CD4-positive, CD25-positive, alpha-beta regulatory T cell (primary cell): ENCODE measurements at regions not wholly inside any gene's neighbourhood (a gene's known extent, or its start where the extent isn't known, plus 50 kb on each side); places are given as distances from the start of the nearest gene placed in this dataset.
"Not testable (repeated sequence)": the region's sequence is repeated elsewhere in the genome, so short reads cannot be mapped to it uniquely, and the experiment has no call there.

Source experiments
- ATAC-seq, 2 donors: fragments of 150-1000 bp; cut with Tn5 transposase; one replicate each; pipeline ENCODE4 v1.10.0; 2021; ENCODE audit warnings: low read depth in 2 of 2, moderate number of reproducible peaks in 2 of 2, moderate library complexity in 1 of 2
- DNase-seq, 3 donors: peaks; one replicate each; pipeline versions ENCODE4 v3.0.0 to v3.0.0-alpha.2; 2012 to 2022; ENCODE audit warnings: mixed read lengths in 1 of 3
- H3K27ac ChIP-seq: one replicate; pipeline ENCODE4 v1.7.0; 2013; ENCODE audit warnings: mild to moderate bottlenecking, low read length; ENCODE audit not compliant: insufficient read depth, poor library complexity, severe bottlenecking
- H3K27me3 ChIP-seq: one replicate; pipeline ENCODE4 v1.7.0; 2013; ENCODE audit warnings: low read length; ENCODE audit not compliant: control insufficient read depth, insufficient read depth
- H3K36me3 ChIP-seq: one replicate; pipeline ENCODE4 v1.7.0; 2013; ENCODE audit warnings: mild to moderate bottlenecking, low read length, moderate library complexity; ENCODE audit not compliant: control insufficient read depth, insufficient read depth
- H3K4me1 ChIP-seq: 2 replicates; pipeline ENCODE4 v1.7.0; 2013; ENCODE audit warnings: mild to moderate bottlenecking, low read length; ENCODE audit not compliant: insufficient read depth, control insufficient read depth, poor library complexity, severe bottlenecking
- H3K4me3 ChIP-seq: one replicate; pipeline ENCODE4 v1.7.0; 2013; ENCODE audit warnings: low read depth, mild to moderate bottlenecking, low read length, moderate library complexity
- H3K9me3 ChIP-seq, 2 experiments: 1 replicate in 1 of 2; 2 replicates in 1 of 2; pipeline ENCODE4 v1.7.0; 2013; ENCODE audit warnings: low read length in 2 of 2, mild to moderate bottlenecking in 1 of 2, moderate library complexity in 1 of 2; ENCODE audit not compliant: control insufficient read depth in 2 of 2
- H3K27ac Mint-ChIP-seq, 3 donors: one replicate each; pipeline ENCODE4 v1.8.0; 2020 to 2022; ENCODE audit warnings: mild to moderate bottlenecking in 3 of 3, mixed read lengths in 3 of 3, moderate library complexity in 2 of 3
- H3K27me3 Mint-ChIP-seq: one replicate; pipeline ENCODE4 v1.8.0; 2022; ENCODE audit warnings: mild to moderate bottlenecking, mixed read lengths
- H3K36me3 Mint-ChIP-seq: one replicate; pipeline ENCODE4 v1.8.0; 2020; ENCODE audit warnings: mixed read lengths
- H3K4me1 Mint-ChIP-seq, 4 donors: one replicate each; pipeline ENCODE4 v1.8.0; 2020 to 2022; ENCODE audit warnings: mixed read lengths in 4 of 4, mild to moderate bottlenecking in 1 of 4
- H3K4me3 Mint-ChIP-seq, 4 donors: one replicate each; pipeline ENCODE4 v1.8.0; 2020 to 2022; ENCODE audit warnings: mild to moderate bottlenecking in 4 of 4, mixed read lengths in 4 of 4, moderate library complexity in 3 of 4
- H3K9me3 Mint-ChIP-seq, 7 donors: one replicate each; pipeline ENCODE4 v1.8.0; 2020 to 2022; ENCODE audit warnings: mixed read lengths in 7 of 7, mild to moderate bottlenecking in 3 of 7, moderate library complexity in 2 of 7

- H3K36me3 ChIP-seq: no peaks in the 10 kb centered on the region
- Mint-ChIP-seq H3K27ac (no peak overlapping the region), H3K4me1 (no peaks in the 10 kb centered on the region), H3K36me3 (no peaks in the 10 kb centered on the region), H3K27me3 (no peaks in the 10 kb centered on the region), H3K4me3 (no peak overlapping the region), H3K9me3 (peaks cover 0 to 3% (median 0%) of the 10 kb centered on the region in 7 donors)
- no peaks in the 10 kb centered on the region for H3K27me3 ChIP-seq
- no peak overlapping the region for H3K4me3 ChIP-seq
- ATAC-seq (no peak), DNase-seq (no peak)
- no peaks in the 10 kb centered on the region for H3K9me3 ChIP-seq
- no peaks in the 10 kb centered on the region for H3K4me1 ChIP-seq
- H3K27ac ChIP-seq: no peak overlapping the region
Observed at GRCh38 chr6:133130863-133131262, 110.3 kb upstream of the EYA4 start.

- no peaks in the 10 kb centered on the region for H3K4me1 Mint-ChIP-seq
- no peak overlapping the region for H3K4me3 Mint-ChIP-seq
- Histone ChIP-seq H3K9me3 (no peaks in the 10 kb centered on the region), H3K4me3 (no peak overlapping the region), H3K27me3 (no peaks in the 10 kb centered on the region), H3K27ac (no peak overlapping the region), H3K4me1 (no peaks in the 10 kb centered on the region), H3K36me3 (no peaks in the 10 kb centered on the region)
- DNase-seq: no peak
- no peaks in the 10 kb centered on the region for H3K27me3 Mint-ChIP-seq
- peaks cover 0 to 3% (median 0%) of the 10 kb centered on the region in 7 donors for H3K9me3 Mint-ChIP-seq
- no peak for ATAC-seq
- no peak overlapping the region for H3K27ac Mint-ChIP-seq
- H3K36me3 Mint-ChIP-seq: no peaks in the 10 kb centered on the region
Observed at GRCh38 chr6:133131621-133132465, 109.3 kb upstream of the EYA4 start.

GRCh38 chr6:133132466-133132971 lies 108.6 kb upstream of the EYA4 start:
- no peaks in the 10 kb centered on the region for H3K9me3 Mint-ChIP-seq
- H3K27me3 Mint-ChIP-seq: no peaks in the 10 kb centered on the region
- Histone ChIP-seq H3K27ac (no peak overlapping the region), H3K9me3 (no peaks in the 10 kb centered on the region), H3K36me3 (no peaks in the 10 kb centered on the region), H3K4me3 (no peak overlapping the region), H3K4me1 (no peaks in the 10 kb centered on the region), H3K27me3 (no peaks in the 10 kb centered on the region)
- ATAC-seq: no peak
- no peak overlapping the region for H3K4me3 Mint-ChIP-seq
- H3K4me1 Mint-ChIP-seq: no peaks in the 10 kb centered on the region
- H3K36me3 Mint-ChIP-seq: no peaks in the 10 kb centered on the region
- H3K27ac Mint-ChIP-seq: no peak overlapping the region
- no peak for DNase-seq

- H3K36me3 ChIP-seq: no peaks in the 10 kb centered on the region
- Mint-ChIP-seq H3K27me3 (no peaks in the 10 kb centered on the region), H3K27ac (no peak overlapping the region), H3K4me1 (no peaks in the 10 kb centered on the region), H3K36me3 (no peaks in the 10 kb centered on the region), H3K9me3 (peaks cover 0 to 4% (median 0%) of the 10 kb centered on the region in 7 donors), H3K4me3 (no peak overlapping the region)
- no peaks in the 10 kb centered on the region for H3K4me1 ChIP-seq
- DNase-seq (no peak), ATAC-seq (no peak)
- H3K9me3 ChIP-seq: no peaks in the 10 kb centered on the region
- H3K27me3 ChIP-seq: no peaks in the 10 kb centered on the region
- H3K4me3 ChIP-seq: no peak overlapping the region
- H3K27ac ChIP-seq: no peak overlapping the region
Observed at GRCh38 chr6:133136177-133136880, 104.8 kb upstream of the EYA4 start.

- not testable (repeated sequence) for H3K4me3 ChIP-seq, H3K9me3 ChIP-seq, H3K27ac ChIP-seq, H3K4me3 Mint-ChIP-seq, H3K36me3 ChIP-seq, H3K27me3 Mint-ChIP-seq, DNase-seq, H3K36me3 Mint-ChIP-seq, H3K27me3 ChIP-seq, ATAC-seq, H3K27ac Mint-ChIP-seq, H3K4me1 Mint-ChIP-seq, H3K4me1 ChIP-seq
- peaks cover 0 to 13% (median 4%) of the 10 kb centered on the region in 7 donors for H3K9me3 Mint-ChIP-seq
Observed at GRCh38 chr6:133147470-133148184, 93.5 kb upstream of the EYA4 start.

GRCh38 chr6:133156689-133157088 lies 84.5 kb upstream of the EYA4 start:
- ATAC-seq (no peak), DNase-seq (no peak)
- Histone ChIP-seq H3K4me3 (no peak overlapping the region), H3K9me3 (no peaks in the 10 kb centered on the region), H3K4me1 (no peaks in the 10 kb centered on the region), H3K36me3 (no peaks in the 10 kb centered on the region), H3K27me3 (no peaks in the 10 kb centered on the region), H3K27ac (no peak overlapping the region)
- peaks cover 0 to 8% (median 2%) of the 10 kb centered on the region in 7 donors for H3K9me3 Mint-ChIP-seq
- no peak overlapping the region for H3K4me3 Mint-ChIP-seq
- no peaks in the 10 kb centered on the region for H3K4me1 Mint-ChIP-seq
- H3K36me3 Mint-ChIP-seq: no peaks in the 10 kb centered on the region
- no peaks in the 10 kb centered on the region for H3K27me3 Mint-ChIP-seq
- H3K27ac Mint-ChIP-seq: no peak overlapping the region

GRCh38 chr6:133157995-133158394 lies 83.2 kb upstream of the EYA4 start:
- Histone ChIP-seq H3K27me3 (no peaks in the 10 kb centered on the region), H3K36me3 (no peaks in the 10 kb centered on the region), H3K27ac (no peak overlapping the region), H3K9me3 (no peaks in the 10 kb centered on the region), H3K4me1 (no peaks in the 10 kb centered on the region), H3K4me3 (no peak overlapping the region)
- Mint-ChIP-seq H3K36me3 (no peaks in the 10 kb centered on the region), H3K4me3 (no peak overlapping the region), H3K4me1 (no peaks in the 10 kb centered on the region), H3K27me3 (no peaks in the 10 kb centered on the region), H3K27ac (no peak overlapping the region), H3K9me3 (peaks cover 0 to 3% (median 0%) of the 10 kb centered on the region in 7 donors)
- no peak for DNase-seq
- ATAC-seq: no peak
